K562 (cell line): ENCODE measurements at regions not wholly inside any gene's neighbourhood (a gene's known extent, or its start where the extent isn't known, plus 50 kb on each side); places are given as distances from the start of the nearest gene placed in this dataset.

ENCODE experiments used
- ATAC-seq: fragments of 200-7000 bp; cut with Tn5 transposase; 3 replicates; pipeline ENCODE4 v1.9.1; 2020; ENCODE audit warnings: moderate library complexity
- BruUV-seq: library from RNA; stranded (reverse); fragments of 400-500 nt; replicated peaks from 2 replicates; lab custom pipeline; 2021; lab: Mats Ljungman, UMichigan
- CTCF ChIA-PET: fragments of 300-600 bp; formaldehyde crosslinking; extraction: SDS; loops from one replicate; lab custom pipeline; 2021; ENCODE audit warnings: low intra/inter-chr PET ratio; lab: Yijun Ruan, JAX
- POLR2A ChIA-PET: fragments of 300-600, 350-650 bp; sonication (Branson Sonifier 250); formaldehyde crosslinking; extraction: SDS; loops from one replicate; lab custom pipeline; 2021; ENCODE audit warnings: antibody characterized with exemption, inconsistent platforms; lab: Yijun Ruan, JAX
- DNase-seq, 4 experiments: peaks; one replicate each; pipeline versions ENCODE4 v3.0.0 to v3.0.0-alpha.2; 2011 to 2018; ENCODE audit warnings: low spot score in 3 of 4, mixed read lengths in 3 of 4; ENCODE audit errors: extremely low read depth in 1 of 4
- FAIRE-seq: peaks from 2 replicates; lab custom pipeline; 2011; peaks lifted over from hg19 to GRCh38; lab: Jason Lieb, UNC
- H2AFZ ChIP-seq: 2 replicates; pipeline ENCODE4 v1.6.0; 2011; ENCODE audit warnings: low read depth, low read length, control low read depth, inconsistent platforms
- H3K27ac ChIP-seq: fragments of 200-600 bp; 3 replicates; pipeline ENCODE4 v1.8.0; 2011; ENCODE audit warnings: low read depth, mild to moderate bottlenecking, control low read depth, inconsistent platforms, low read length, moderate library complexity, mixed read lengths; ENCODE audit errors: extremely low read depth
- H3K27me3 ChIP-seq, 2 experiments: fragments of 300-600 bp in 1 of 2; 2 replicates in 1 of 2; 3 replicates in 1 of 2; pipeline versions ENCODE4 v1.6.0 to v1.8.0; 2011; ENCODE audit warnings: inconsistent platforms in 2 of 2, low read length in 2 of 2, mild to moderate bottlenecking in 1 of 2, mixed read lengths in 1 of 2, moderate library complexity in 1 of 2; ENCODE audit not compliant: control insufficient read depth in 2 of 2, insufficient read depth in 2 of 2
- H3K36me3 ChIP-seq: fragments of 300-600 bp; 3 replicates; pipeline ENCODE4 v1.8.0; 2011; ENCODE audit warnings: mild to moderate bottlenecking, low read length, inconsistent platforms; ENCODE audit not compliant: control insufficient read depth, insufficient read depth
- H3K4me1 ChIP-seq, 2 experiments: fragments of 200-600 bp in 1 of 2; replicated peaks in 1 of 2; 2 replicates in 1 of 2; 3 replicates in 1 of 2; pipeline versions ENCODE4 v1.5.1 to v1.8.0; 2011; ENCODE audit warnings: inconsistent platforms in 2 of 2, low read length in 2 of 2, mild to moderate bottlenecking in 1 of 2, mixed read lengths in 1 of 2, moderate library complexity in 1 of 2; ENCODE audit not compliant: control insufficient read depth in 2 of 2, insufficient read depth in 2 of 2
- H3K4me2 ChIP-seq: 2 replicates; pipeline ENCODE4 v1.6.1; 2011; ENCODE audit warnings: low read length, control low read depth, inconsistent platforms, mixed read lengths; ENCODE audit not compliant: insufficient read depth
- H3K4me3 ChIP-seq: fragments of 200-600 bp; sonication (generic), shearing (Covaris generic); 2 replicates; pipeline ENCODE4 v1.5.1; 2016; ENCODE audit warnings: control low read depth, inconsistent platforms
- H3K79me2 ChIP-seq: fragments of 200-600 bp; 3 replicates; pipeline ENCODE4 v1.8.0; 2011; ENCODE audit warnings: low read length, inconsistent platforms; ENCODE audit not compliant: control insufficient read depth, insufficient read depth
- H3K9ac ChIP-seq, 2 experiments: 2 replicates each; pipeline versions ENCODE4 v1.6.0 to v1.6.1; 2011; ENCODE audit warnings: low read depth in 2 of 2, low read length in 2 of 2, control low read depth in 1 of 2, inconsistent platforms in 1 of 2, mild to moderate bottlenecking in 1 of 2, mixed read lengths in 1 of 2; ENCODE audit not compliant: insufficient read depth in 1 of 2
- H3K9me1 ChIP-seq: one replicate; pipeline ENCODE4 v1.6.0; 2011; ENCODE audit warnings: inconsistent platforms, mild to moderate bottlenecking, low read length, moderate library complexity; ENCODE audit not compliant: control insufficient read depth, insufficient read depth
- H3K9me3 ChIP-seq: replicated peaks from 2 replicates; pipeline ENCODE4 v1.5.1; 2011; ENCODE audit warnings: low read depth, low read length, inconsistent platforms; ENCODE audit not compliant: control insufficient read depth, insufficient read depth
- H4K20me1 ChIP-seq: replicated peaks from 2 replicates; pipeline ENCODE4 v1.6.1; 2011; ENCODE audit warnings: low read length, inconsistent platforms, mixed read lengths; ENCODE audit not compliant: control insufficient read depth, insufficient read depth
- CREBBP ChIP-seq: IDR thresholded peaks from one replicate; pipeline ENCODE4 v1.6.1; 2012; ENCODE audit warnings: low read depth, mild to moderate bottlenecking, control low read depth, inconsistent platforms, low read length
- EWSR1 ChIP-seq: fragments of 450-650 bp; IDR thresholded peaks from 2 replicates; pipeline ENCODE4 v1.6.1; 2018; ENCODE audit warnings: borderline replicate concordance, mild to moderate bottlenecking, low read depth, moderate library complexity; ENCODE audit not compliant: partially characterized antibody
- KDM4B ChIP-seq, 2 experiments: fragments of 450-650 bp in 1 of 2; sonication (generic) in 1 of 2; IDR thresholded peaks; 2 replicates each; pipeline ENCODE4 v1.6.1; 2016 to 2017; ENCODE audit warnings: borderline replicate concordance in 2 of 2, antibody characterized with exemption in 1 of 2, low read depth in 1 of 2, mild to moderate bottlenecking in 1 of 2
- MBD2 ChIP-seq: sonication (generic); IDR thresholded peaks from 2 replicates; pipeline ENCODE4 v1.6.1; 2016; ENCODE audit warnings: low read depth, borderline replicate concordance
- NCOR1 ChIP-seq: fragments of 450-650 bp; IDR thresholded peaks from 2 replicates; pipeline ENCODE4 v1.6.1; 2016; ENCODE audit warnings: mild to moderate bottlenecking, moderate library complexity
- REST ChIP-seq, 2 experiments: fragments of 450-650 bp; formaldehyde crosslinking in 1 of 2; IDR thresholded peaks; 2 replicates each; pipeline versions ENCODE4 v1.4.0 to v1.6.1; 2014 to 2020; ENCODE audit warnings: mild to moderate bottlenecking in 2 of 2, borderline replicate concordance in 1 of 2, low read depth in 1 of 2
- ZBTB7A ChIP-seq: IDR thresholded peaks from 2 replicates; pipeline ENCODE4 v1.6.1; 2011; ENCODE audit warnings: low read depth, mild to moderate bottlenecking, low read length, moderate library complexity, borderline replicate concordance; ENCODE audit not compliant: control insufficient read depth
- ZNF507 ChIP-seq: conservative IDR thresholded peaks from 2 replicates; pipeline ENCODE4 v1.6.1; 2017; ENCODE audit warnings: missing genetic modification characterization, missing compliant biosample characterization
- ZNF512 ChIP-seq: IDR thresholded peaks from 2 replicates; pipeline ENCODE4 v1.6.1; 2016; ENCODE audit warnings: missing genetic modification characterization, missing compliant biosample characterization
- ZNF699 ChIP-seq: fragments of 250-450 bp; sonication (Bioruptor Pico); IDR thresholded peaks from 2 replicates; pipeline ENCODE4 v1.8.0; 2021; ENCODE audit warnings: mild to moderate bottlenecking, moderate library complexity; ENCODE audit not compliant: insufficient replicate concordance
- ZNF707 ChIP-seq: fragments of 250-450 bp; sonication (Bioruptor Pico); conservative IDR thresholded peaks from 2 replicates; pipeline ENCODE4 v1.8.0; 2022; ENCODE audit warnings: inconsistent platforms, mild to moderate bottlenecking, moderate library complexity
- ZNF766 ChIP-seq: fragments of 200-800 bp; sonication (Bioruptor generic); conservative IDR thresholded peaks from 2 replicates; pipeline ENCODE4 v1.6.1; 2016; ENCODE audit warnings: missing genetic modification characterization, missing compliant biosample characterization
- WGBS: fragments of 100-300 bp; shearing (Covaris generic); methylation state at CpG from one replicate; pipeline ENCODE4 v1.1.6; 2016; ENCODE audit warnings: low coverage, mixed read lengths; ENCODE audit not compliant: insufficient coverage; ENCODE audit errors: missing lambda C conversion rate; 5-methylcytosine and 5-hydroxymethylcytosine counted together
- in situ Hi-C: fragments of 300-500 bp; cut with MboI; formaldehyde crosslinking; loops from 4 replicates; pipeline ENCODE4 v1.15.0; 2018; ENCODE audit warnings: inconsistent platforms, mixed read lengths
- intact Hi-C: fragments of 100-400 bp; cut with micrococcal nuclease; formaldehyde crosslinking; loops from 2 replicates; pipeline ENCODE4 v1.14.2; 2022

- no peak for TF ChIP-seq ZNF507 (tag)
- TF ChIP-seq ZNF766, result no peak
- TF ChIP-seq NCOR1, result no peak
- no peak for TF ChIP-seq ZNF512 (tag)
- TF ChIP-seq MBD2, result no peak
- no peak for TF ChIP-seq REST (IDR thresholded peaks at IDR 0.05; ENCODE audit: borderline replicate concordance)
- TF ChIP-seq REST (CRISPR knock-in tag; IDR thresholded peaks at IDR 0.05; ENCODE audit: low read depth), result no peak
- TF ChIP-seq ZNF707 (CRISPR knock-in tag), result no peak
- TF ChIP-seq CREBBP, result no peak
- TF ChIP-seq ZBTB7A, result no peak
- no peak for TF ChIP-seq KDM4B (IDR thresholded peaks at IDR 0.05; ENCODE audit: borderline replicate concordance in 2 of 2, low read depth in 1 of 2)
- TF ChIP-seq EWSR1, result no peak
- no peak for TF ChIP-seq ZNF699 (CRISPR knock-in tag)
- H3K9me1 ChIP-seq, result no peaks in the 10 kb centered on the region
- no peak overlapping the region for H3K4me2 ChIP-seq
- DNase-seq (no peak), FAIRE-seq (no peak), ATAC-seq (no peak)
- H3K9me3 ChIP-seq, result no peaks in the 10 kb centered on the region
- no peaks in the 10 kb centered on the region for H3K79me2 ChIP-seq
- WGBS, result 4% methylated on average over 3 of the region's 3 CpGs
- ChIA-PET CTCF (no interaction called here), POLR2A (no interaction called here)
- no peaks in the 10 kb centered on the region for H3K4me1 ChIP-seq
- no peak overlapping the region for H3K27ac ChIP-seq
- H3K4me3 ChIP-seq, result no peak overlapping the region
- no peak overlapping the region for H2AFZ ChIP-seq
- H3K36me3 ChIP-seq, result no peaks in the 10 kb centered on the region
- H3K9ac ChIP-seq, result no peak overlapping the region
- no TSS peak for BruUV-seq
- H3K27me3 ChIP-seq, result no peaks in the 10 kb centered on the region
- no peaks in the 10 kb centered on the region for H4K20me1 ChIP-seq
- intact Hi-C loops (no loop called here), in situ Hi-C loops (no loop called here)
Observed at GRCh38 chr5:106185661-106186081, 1485.1 kb downstream of the EFNA5 start.
